NCI-H1436 (cell line): ENCODE measurements at regions not wholly inside any gene's neighbourhood (a gene's known extent, or its start where the extent isn't known, plus 50 kb on each side); places are given as distances from the start of the nearest gene placed in this dataset.
"Not testable (repeated sequence)": the region's sequence is repeated elsewhere in the genome, so short reads cannot be mapped to it uniquely, and the experiment has no call there.

Experiments used
- DNase-seq: peaks from one replicate; lab custom pipeline; 2025; lab: John Stamatoyannopoulos, UW

DNA sequence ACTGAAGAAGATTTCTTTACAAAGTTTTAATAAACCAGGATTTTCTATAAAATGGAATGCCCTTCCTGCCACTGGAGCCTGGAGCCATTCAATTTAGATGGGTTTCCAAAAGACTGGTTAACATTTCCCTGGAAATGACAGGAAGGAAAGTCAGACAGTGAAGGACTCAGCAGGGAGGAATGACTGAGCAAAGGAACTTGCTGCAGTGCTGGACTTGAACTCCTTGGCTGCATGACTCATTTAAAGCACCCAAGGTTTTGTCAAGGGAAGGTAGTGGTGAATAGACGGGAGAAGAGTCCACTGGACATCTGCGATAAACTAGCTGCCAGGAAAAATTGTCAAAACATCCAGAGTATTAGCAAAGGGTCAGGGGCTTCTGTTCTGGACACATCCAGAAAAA is 163.8 kb upstream of the SLC28A3 start:
- no peak for DNase-seq

DNA sequence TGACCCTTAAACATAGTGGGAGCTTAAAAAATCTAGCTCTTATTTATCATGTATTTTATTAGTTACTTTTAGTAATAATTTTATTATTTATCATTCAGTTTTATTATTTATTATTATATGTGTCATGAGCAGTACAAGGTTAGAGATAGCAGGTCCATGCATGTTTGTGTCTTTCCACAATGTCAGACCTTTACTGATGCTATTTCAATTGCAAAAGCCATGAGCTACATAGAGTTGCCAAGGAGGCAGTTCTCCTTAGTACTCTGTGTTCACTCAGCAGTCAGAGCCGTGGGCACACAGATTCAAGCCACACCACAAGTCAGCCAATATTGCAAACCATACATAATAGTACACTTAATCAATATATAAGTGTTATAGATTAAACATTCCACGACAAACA is 157.9 kb upstream of the NTRK2 start:
- no peak for DNase-seq

DNA sequence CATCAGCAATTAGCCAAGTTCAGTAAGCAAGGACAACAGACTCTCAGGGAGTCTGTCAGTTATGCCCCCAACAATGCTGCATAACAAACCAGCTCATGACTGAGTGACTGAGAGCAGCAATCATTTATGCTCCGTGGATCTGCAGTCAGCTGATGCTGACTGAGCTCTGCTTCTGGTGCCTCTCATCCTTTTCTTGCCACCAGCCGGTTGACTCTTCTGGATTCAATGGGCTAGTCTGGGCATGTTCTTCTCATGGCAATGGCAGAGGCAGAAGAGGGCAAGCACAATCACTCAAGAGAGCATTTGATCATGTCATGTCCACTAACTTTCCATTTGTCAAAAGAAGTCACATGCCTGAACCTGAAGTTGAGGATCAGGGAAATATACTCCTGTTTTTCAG is 157.0 kb upstream of the NTRK2 start:
- DNase-seq: no peak

DNA sequence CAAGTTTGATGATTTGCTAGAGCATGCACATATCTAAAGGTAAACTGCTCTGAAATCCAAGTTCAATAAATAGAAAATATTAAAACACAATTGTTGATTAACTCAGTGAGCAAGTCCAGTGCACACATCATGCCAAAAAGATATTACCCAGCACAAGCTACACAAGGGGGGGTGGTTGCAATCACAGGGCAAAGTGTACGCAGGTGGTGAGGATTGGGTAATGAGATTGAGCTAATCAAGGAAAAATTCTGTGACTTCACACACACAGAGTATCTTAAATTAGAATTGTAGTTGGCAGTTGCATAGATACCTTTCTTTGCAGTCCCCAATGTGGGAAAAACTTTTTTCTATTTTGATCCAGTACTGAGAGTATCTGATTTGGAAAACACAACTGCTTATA is 156.1 kb upstream of the NTRK2 start:
- no peak for DNase-seq

DNA sequence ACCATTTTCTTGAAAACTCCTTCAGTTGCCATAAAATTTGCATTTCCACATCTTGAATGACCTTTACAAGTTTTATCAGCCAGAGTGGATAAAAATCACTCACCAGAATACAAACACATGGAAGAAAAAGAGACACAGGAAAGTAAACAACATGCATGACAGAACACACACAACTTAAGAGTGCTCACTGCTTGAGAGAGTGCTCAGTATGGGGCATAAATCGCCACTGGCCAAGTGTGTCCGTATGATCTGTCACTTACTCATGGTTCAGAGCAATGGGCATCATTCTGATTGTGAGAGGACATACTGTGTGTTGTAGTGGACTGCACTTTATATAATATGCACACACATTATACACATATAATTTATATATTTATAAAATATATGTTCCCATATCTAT is 155.6 kb upstream of the NTRK2 start:
- no peak for DNase-seq

DNA sequence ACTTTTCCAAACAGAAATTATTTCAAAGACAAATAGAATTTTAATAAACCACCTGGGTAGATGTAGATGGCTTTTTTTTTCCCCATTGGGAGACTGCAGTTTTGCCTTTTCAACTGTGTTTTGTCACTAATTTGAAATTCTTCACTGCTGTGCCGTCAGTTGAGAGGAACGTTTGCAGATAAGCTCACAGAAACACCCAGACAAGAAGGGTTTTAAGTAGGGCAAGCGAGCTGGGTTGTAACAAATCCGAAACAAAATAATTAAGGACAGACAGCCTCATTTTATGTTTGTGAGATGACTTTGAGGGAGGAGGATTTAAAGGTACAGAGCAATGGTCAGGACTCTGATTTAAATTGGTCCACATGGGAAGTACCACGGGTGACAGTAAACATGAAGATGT is 155.1 kb upstream of the NTRK2 start:
- no peak for DNase-seq

DNA sequence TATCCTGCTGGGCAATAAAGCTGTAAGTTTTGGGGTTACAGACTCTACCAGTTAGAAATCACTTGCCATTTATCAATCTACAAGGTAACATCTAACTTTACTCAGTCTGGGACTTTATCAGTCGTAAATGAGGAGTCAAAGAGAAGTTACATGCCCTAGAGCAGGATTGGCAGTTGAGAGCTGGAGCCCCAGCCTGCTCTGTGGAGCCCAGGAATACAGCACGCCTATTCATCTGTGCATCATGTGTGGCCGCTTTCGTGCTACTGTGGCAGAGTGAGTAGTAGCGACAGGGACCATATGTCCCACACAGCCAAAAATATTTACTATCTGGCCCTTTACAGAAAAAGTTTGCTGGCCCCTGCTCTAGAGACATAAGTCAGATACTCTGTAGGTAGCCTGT is 152.5 kb upstream of the NTRK2 start:
- DNase-seq: no peak

DNA sequence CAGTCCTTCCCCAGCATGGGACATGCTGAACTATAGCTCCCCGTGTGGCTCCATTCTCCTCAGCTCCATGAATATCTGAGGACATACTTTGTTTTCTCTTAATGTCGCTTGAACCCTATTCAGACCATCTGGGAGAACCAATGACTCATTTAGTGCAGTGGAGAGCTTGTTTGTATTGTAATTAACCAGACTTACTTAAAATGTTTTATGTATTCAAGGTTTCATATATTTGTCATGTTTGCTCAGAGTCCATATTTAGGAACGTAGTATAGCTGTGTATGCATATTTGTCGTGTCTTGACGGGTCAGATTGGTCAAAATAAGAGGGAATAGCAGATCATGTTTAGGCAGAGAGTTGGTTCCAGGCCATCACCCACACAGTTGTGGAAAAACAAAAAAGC is 150.1 kb upstream of the NTRK2 start:
- no peak for DNase-seq

DNA sequence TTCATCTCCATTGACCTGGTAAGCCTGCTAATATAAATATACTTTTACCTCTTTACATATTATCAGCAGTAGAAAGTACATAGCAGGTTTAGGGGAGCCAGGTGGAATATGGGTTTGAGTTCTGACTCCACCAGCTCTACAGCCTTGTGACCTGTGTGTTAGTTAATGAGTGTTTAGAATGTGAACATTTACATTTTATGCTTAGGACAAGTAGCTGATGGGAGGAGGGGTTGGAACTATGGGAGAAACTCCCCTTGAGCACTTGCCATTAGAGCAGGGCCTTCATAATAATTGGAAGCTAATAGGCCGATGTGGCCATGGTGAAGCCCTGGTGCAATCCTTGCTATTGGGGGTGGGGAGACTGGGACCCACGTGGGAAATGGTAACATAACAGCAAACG is 148.3 kb upstream of the NTRK2 start:
- DNase-seq: no peak

DNA sequence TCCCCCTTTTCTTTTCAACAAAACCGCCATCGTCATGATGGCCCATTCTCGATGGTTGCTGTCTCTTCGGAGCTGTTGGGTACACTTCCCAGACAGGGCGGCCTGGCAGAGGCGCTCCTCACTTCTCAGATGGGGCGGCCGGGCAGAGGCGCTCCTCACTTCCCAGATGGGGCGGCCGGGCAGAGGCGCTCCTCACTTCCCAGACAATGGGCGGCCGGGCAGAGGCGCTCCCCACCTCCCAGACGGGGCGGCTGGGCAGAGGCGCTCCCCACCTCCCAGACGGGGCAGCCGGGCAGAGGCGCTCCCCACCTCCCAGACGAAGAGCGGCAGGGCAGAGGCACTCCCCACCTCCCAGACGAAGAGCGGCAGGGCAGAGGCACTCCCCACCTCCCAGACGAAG is 143.3 kb upstream of the NTRK2 start:
- not testable (repeated sequence) for DNase-seq

DNA sequence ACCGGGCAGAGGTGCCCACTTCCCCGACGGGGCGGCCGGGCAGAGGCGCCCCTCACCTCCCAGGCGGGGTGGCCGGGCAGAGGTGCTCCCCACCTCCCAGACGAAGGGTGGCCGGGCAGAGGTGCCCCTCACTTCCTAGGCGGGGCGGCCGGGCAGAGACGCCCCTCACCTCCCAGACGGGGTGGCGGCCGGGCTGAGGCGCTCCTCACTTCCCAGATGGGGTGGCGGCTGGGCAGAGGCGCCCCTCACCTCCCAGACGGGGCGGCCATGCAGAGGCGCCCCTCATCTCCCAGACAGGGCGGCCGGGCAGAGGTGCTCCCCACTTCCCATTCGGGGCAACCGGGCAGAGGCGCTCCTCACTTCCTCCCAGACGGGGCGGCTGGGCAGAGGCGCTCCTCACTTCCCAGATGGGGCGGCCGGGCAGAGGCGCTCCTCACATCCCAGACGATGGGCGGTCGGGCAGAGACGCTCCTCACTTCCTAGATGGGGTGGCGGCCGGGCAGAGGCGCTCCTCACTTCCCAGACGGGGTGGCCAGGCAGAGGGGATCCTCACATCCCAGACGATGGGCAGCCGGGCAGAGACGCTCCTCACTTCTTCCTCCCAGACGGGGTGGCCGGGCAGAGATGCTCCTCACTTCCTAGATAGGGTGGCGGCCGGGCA is 142.3 kb upstream of the NTRK2 start:
- not testable (repeated sequence) for DNase-seq

DNA sequence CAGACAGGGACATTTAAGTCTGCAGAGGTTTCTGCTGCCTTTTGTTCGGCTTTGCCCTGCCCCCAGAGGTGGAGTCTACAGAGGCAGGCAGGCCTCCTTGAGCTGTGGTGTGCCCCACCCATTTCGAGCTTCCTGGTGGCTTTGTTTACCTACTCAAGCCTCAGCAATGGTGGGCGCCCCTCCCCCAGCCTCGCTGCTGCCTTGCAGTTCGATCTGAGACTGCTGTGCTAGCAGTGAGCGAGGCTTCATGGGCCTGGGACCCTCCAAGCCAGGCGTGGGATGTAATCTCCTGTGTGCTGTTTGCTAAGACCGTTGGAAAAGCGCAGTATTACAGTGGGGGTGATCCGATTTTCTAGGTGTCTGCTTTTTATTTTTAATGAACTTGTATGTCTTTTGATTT is 133.6 kb upstream of the NTRK2 start:
- not testable (repeated sequence) for DNase-seq

DNA sequence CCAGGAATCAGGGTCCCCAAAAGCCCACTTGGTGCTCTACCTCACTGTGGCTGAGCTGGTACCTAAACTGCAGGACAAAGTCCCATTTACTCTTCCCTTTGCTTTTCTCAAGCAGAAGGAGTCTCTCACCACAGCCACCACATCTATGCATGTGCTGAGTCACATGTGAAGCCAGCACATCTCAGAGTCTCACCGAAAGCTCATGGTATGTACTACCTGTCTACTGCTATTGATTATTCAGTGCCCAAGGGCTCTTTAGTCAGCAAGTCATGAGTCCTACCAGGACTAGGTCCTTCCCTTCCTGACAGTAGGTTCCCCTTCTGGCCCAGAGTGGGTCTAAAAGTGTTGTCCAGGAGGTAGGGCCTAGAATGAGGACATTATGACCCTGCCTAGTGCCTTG is 130.7 kb upstream of the NTRK2 start:
- no peak for DNase-seq

DNA sequence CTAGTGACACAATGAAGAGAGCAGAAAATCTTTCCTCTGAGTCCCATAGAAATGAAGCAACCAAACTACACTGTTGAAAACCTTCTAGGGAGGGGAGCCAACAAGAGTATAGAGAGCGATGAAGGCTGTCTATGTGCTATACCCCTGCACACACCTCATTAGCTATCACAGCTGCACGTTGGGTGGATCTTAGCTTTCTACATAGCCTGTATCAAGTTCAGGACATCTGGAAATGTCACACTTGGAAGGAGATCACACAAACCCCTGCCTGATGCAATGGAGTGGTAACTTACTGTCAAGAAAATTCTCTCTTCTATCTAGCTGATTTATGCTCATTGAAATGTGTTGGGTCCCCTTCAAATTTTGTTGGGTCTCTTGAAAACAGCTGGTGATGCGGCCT is 127.0 kb upstream of the NTRK2 start:
- DNase-seq: no peak

DNA sequence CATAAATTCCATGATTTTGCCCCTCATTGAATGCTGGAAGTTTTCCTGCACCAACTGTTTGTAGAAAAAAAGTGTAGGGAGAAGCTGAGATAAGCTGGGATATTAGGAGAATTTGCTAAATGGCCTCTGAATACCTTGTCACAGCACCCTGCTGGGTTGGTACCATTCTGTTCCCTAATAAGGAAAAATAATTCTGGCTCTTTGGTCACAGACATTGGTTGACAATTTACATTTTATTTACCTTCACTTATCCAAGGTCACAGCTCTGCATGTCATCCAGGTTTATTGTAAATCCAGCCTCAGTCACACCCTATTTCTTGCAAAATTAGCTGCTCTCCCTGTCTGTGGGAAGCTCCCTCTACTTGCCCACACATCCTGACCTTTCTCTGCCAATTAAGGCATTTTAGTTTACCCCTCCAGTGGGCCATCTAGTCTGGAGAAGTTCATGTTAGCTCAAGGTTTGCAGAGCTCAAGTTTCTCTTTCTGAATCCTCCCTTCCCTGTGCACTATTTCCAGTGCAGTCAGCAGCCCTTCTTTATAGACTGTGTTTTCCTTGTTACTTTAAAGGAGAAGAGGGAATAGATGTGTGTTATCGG is 115.4 kb upstream of the NTRK2 start:
- DNase-seq: no peak

DNA sequence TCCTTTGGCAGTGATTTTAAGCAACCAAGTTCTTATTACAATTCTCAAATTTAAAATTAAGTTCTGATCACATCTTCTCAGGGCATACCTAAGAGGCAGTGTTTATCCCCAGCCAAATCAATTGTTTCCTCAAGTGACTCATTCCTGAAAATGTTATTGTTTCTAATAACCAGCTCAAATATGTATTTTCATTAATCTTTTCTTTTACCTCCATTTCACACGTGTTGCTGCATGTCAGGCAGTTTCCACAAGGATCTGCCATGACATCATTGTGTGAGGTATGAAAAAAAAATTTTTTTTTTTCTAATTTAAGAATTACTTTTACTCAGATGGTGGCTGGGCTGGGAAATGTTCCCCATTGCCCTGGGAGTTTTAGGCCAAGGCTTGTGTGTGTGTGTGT is 113.0 kb upstream of the NTRK2 start:
- no peak for DNase-seq

DNA sequence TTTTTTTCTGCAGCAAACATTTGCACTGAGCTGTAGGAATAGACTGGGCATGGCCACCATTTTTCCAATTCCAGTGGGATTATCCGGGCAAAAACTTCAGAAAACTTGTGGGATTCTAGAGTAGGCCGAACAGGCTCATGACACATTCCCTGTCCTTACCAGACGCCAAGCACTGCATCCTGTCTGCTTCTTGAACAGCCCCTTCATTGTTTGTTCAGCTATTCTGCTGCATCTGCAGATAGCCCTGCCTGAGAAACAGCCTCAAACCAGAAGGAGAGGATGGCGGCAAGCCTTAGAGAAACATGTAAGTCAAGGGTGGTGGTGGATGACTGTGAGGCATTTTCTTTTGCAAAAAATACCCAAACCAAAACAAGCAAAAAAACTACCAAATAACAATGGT is 111.8 kb upstream of the NTRK2 start:
- DNase-seq: no peak

DNA sequence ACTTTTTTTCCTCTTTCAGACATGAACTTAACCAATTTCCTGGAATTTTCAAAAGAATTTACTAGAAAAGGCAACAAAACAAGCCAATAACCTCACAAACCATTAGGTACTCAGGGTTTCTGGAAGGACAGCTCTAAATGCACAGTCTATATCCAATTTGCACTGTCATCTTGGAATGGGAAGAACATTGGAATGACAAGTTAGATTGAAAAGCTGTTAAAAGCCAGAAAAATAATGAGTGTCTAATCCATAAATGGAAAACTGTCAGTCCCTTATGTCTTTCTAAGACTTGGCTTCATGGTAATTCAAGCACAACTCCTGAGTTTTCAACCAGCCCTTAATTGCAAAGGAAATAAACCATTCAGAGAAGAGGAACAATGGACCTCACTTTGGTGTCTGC is 105.8 kb upstream of the NTRK2 start:
- no peak for DNase-seq

DNA sequence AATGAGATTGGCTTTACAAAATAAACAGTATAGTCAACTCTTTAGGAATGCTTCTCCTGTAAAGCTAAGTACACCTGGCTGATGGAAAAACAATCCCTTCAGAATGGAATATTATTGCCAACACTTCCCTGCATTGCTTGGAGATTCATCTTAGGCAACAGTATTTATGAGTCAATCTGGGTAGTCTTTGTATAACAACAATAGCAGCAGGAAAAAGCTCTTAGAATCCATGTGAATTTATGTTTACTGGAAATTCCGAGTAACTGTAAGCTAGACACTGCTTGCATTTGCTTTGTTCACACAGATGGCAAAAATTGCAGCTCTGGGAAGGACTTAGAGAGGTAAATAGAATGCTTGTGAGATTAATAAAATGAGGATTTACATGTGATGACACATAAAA is 101.7 kb upstream of the NTRK2 start:
- DNase-seq: no peak

DNA sequence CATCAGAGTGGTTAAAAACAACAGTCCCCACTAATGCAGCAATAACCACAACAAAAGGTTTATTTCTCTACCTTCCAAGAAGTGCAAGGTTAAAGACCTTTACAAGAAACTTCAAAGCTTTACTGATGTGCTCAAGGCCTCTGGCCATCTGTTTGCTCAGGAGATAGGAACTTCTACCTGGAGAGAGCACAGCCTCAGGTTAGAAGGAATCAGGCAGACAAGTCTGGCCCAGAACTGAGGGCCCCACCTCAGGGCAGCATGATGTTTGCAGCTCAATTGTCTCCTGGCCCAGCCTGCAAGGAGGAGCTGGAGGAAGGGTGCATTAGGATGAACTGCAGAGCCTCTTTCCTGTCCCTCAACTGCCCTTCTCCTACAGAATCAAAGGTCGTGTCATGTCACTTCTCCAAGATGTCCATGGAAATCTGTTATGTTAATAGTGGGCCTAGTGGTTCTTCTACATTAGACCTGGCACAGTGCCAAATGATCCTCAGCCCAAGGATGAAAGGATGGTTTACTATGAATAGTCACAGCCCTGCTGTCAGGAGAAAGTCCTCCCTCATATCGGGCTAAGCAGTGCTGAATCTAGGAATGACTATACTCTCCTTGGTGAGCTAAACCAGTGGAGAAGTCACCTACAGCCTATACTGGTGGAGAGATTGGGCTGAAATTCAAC is 98.9 kb upstream of the NTRK2 start:
- no peak for DNase-seq

DNA sequence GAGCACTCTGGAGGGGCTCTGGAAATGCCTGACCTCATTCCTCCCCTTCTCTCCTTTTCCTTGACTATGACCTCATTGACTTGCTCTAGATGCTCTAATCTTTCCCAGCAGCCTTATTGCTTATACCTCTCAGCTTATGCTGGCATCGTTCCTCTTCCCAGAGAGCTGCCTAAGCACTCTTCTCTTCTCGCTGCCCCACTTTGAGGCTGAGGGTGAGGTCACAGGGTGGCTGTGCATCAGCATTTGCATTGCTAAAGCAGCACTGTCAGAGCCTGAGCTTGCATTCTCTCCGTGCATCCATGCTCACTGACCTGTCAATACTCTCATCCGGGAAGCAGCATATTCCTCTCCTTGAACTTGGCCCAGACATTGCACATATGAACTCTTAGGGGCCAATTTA is 96.4 kb upstream of the NTRK2 start:
- no peak for DNase-seq

DNA sequence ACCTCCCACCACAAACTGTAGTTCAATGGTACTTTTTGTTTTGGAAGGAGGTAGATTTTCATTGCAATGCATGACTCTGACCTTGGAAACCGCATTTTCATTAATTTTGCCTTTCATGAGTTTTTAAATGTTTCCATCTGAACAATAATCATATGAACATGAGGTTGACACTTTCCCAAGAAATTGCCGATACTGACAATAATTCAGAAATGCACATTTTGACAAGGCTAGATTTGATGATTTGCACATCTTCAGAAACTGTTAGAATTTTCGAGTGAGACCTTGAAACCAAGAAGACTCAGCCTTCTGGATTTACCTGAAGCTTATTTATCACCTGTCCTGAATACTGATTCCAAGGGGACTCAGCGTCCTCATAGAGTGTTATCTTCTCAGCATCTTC is 93.8 kb upstream of the NTRK2 start:
- no peak for DNase-seq

DNA sequence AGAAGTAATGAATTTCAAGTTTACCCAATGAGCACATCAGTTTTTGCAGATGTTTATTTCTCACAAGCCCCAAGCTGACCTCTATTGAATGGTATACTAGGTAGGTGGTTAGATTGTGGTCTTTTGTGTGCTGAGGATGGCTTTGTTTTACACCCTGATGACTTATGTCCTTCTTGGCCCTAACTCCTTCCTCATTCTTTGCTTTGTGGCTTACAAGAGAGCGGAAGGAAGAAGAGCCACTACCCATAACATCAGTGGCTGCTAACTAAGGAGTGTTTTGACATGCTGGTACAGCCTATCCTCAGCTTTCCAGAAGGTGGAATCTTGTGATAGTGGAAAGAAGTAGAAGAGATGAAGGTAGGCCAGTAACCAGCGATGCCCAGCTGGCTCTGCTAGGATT is 85.7 kb upstream of the NTRK2 start:
- no peak for DNase-seq

DNA sequence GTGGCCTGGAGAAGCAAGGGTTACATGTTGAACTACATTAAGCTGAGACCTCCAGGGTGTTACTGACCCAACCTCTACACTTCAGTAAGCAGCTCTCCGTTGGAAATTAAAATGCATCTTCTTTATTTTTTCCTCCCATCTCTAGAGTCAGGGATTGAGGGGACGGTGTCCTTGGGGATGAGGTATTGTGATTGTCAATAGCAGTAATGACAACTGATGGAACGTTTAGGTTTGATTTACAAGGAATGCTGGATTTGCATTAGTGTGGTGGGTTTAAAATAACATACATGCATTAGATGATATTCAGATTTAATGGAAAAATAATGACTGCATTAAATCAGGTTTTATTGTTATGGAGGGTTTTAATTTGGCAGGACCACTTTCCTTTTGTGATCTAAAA is 82.9 kb upstream of the NTRK2 start:
- DNase-seq: no peak
